ENCODE measurements at regions not wholly inside any gene's neighbourhood (a gene's known extent, or its start where the extent isn't known, plus 50 kb on each side); places are given as distances from the start of the nearest gene placed in this dataset.

GRCh38 chr3:102608875-102609274 is 174.1 kb downstream of the ZPLD1 start:
- CTCF ChIA-PET, result no interaction called here
- Mint-ChIP-seq H3K36me3 (ENCODE audit: low read depth) (no peaks in the 10 kb centered on the region), H3K27me3 (peaks cover 2% of the 10 kb centered on the region), H3K9me3 (ENCODE audit: low read depth) (no peaks in the 10 kb centered on the region), H3K27ac (no peak overlapping the region), H3K4me1 (no peaks in the 10 kb centered on the region), H3K4me3 (no peak overlapping the region)
- POLR2A ChIA-PET, result no interaction called here
- ATAC-seq, result no peak
- no peak for DNase-seq
- intact Hi-C loops (cut with DNase I, micrococcal nuclease), result no loop called here

- H3K36me3 Mint-ChIP-seq (ENCODE audit: low read depth), result no peaks in the 10 kb centered on the region
- intact Hi-C loops (cut with DNase I, micrococcal nuclease), result no loop called here
- H3K4me3 Mint-ChIP-seq, result no peak overlapping the region
- no peak for ATAC-seq
- no peak for DNase-seq
- CTCF ChIA-PET, result no interaction called here
- no peak overlapping the region for H3K27ac Mint-ChIP-seq
- H3K9me3 Mint-ChIP-seq (ENCODE audit: low read depth), result no peaks in the 10 kb centered on the region
- H3K4me1 Mint-ChIP-seq, result no peaks in the 10 kb centered on the region
- no peaks in the 10 kb centered on the region for H3K27me3 Mint-ChIP-seq
- POLR2A ChIA-PET, result no interaction called here
Observed at GRCh38 chr3:102614021-102614569, 179.3 kb downstream of the ZPLD1 start.

- DNase-seq (no peak), ATAC-seq (no peak)
- Mint-ChIP-seq H3K36me3 (ENCODE audit: low read depth) (no peaks in the 10 kb centered on the region), H3K27me3 (no peaks in the 10 kb centered on the region), H3K27ac (no peak overlapping the region), H3K9me3 (ENCODE audit: low read depth) (no peaks in the 10 kb centered on the region), H3K4me3 (no peak overlapping the region), H3K4me1 (no peaks in the 10 kb centered on the region)
- intact Hi-C loops (cut with DNase I, micrococcal nuclease), result no loop called here
- POLR2A ChIA-PET, result no interaction called here
- CTCF ChIA-PET, result no interaction called here
Observed at GRCh38 chr3:102614585-102614984, 179.8 kb downstream of the ZPLD1 start.

GRCh38 chr3:102617381-102617780 is 182.6 kb downstream of the ZPLD1 start:
- DNase-seq (no peak), ATAC-seq (no peak)
- intact Hi-C loops (cut with DNase I, micrococcal nuclease), result no loop called here
- Mint-ChIP-seq H3K4me3 (no peak overlapping the region), H3K36me3 (ENCODE audit: low read depth) (no peaks in the 10 kb centered on the region), H3K27me3 (no peaks in the 10 kb centered on the region), H3K4me1 (no peaks in the 10 kb centered on the region), H3K27ac (no peak overlapping the region), H3K9me3 (ENCODE audit: low read depth) (no peaks in the 10 kb centered on the region)
- ChIA-PET CTCF (no interaction called here), POLR2A (no interaction called here)

- Mint-ChIP-seq H3K4me3 (no peak overlapping the region), H3K4me1 (no peaks in the 10 kb centered on the region), H3K27ac (no peak overlapping the region), H3K27me3 (no peaks in the 10 kb centered on the region), H3K36me3 (ENCODE audit: low read depth) (no peaks in the 10 kb centered on the region), H3K9me3 (ENCODE audit: low read depth) (no peaks in the 10 kb centered on the region)
- intact Hi-C loops (cut with DNase I, micrococcal nuclease), result no loop called here
- POLR2A ChIA-PET, result no interaction called here
- ATAC-seq (no peak), DNase-seq (no peak)
- CTCF ChIA-PET, result no interaction called here
Observed at GRCh38 chr3:102619361-102619760, 184.5 kb downstream of the ZPLD1 start.

- Mint-ChIP-seq H3K27ac (no peak overlapping the region), H3K27me3 (no peaks in the 10 kb centered on the region), H3K4me3 (no peak overlapping the region), H3K9me3 (ENCODE audit: low read depth) (no peaks in the 10 kb centered on the region), H3K36me3 (ENCODE audit: low read depth) (no peaks in the 10 kb centered on the region), H3K4me1 (no peaks in the 10 kb centered on the region)
- intact Hi-C loops (cut with DNase I, micrococcal nuclease), result no loop called here
- ChIA-PET POLR2A (no interaction called here), CTCF (no interaction called here)
- DNase-seq, result no peak
- ATAC-seq, result no peak
Observed at GRCh38 chr3:102629943-102630342, 195.1 kb downstream of the ZPLD1 start.

GRCh38 chr3:102630531-102630930 is 195.7 kb downstream of the ZPLD1 start:
- Mint-ChIP-seq H3K27ac (no peak overlapping the region), H3K4me3 (no peak overlapping the region), H3K9me3 (ENCODE audit: low read depth) (no peaks in the 10 kb centered on the region), H3K4me1 (no peaks in the 10 kb centered on the region), H3K27me3 (no peaks in the 10 kb centered on the region), H3K36me3 (ENCODE audit: low read depth) (no peaks in the 10 kb centered on the region)
- intact Hi-C loops (cut with DNase I, micrococcal nuclease), result no loop called here
- ChIA-PET CTCF (no interaction called here), POLR2A (no interaction called here)
- ATAC-seq, result no peak
- DNase-seq, result no peak

GRCh38 chr3:102643546-102643945 is 208.7 kb downstream of the ZPLD1 start:
- ChIA-PET POLR2A (no interaction called here), CTCF (no interaction called here)
- Mint-ChIP-seq H3K27me3 (peaks cover 3% of the 10 kb centered on the region), H3K36me3 (ENCODE audit: low read depth) (no peaks in the 10 kb centered on the region), H3K4me3 (no peak overlapping the region), H3K4me1 (no peaks in the 10 kb centered on the region), H3K9me3 (ENCODE audit: low read depth) (no peaks in the 10 kb centered on the region), H3K27ac (no peak overlapping the region)
- no peak for ATAC-seq
- intact Hi-C loops (cut with DNase I, micrococcal nuclease), result no loop called here
- no peak for DNase-seq

- H3K36me3 Mint-ChIP-seq (ENCODE audit: low read depth), result no peaks in the 10 kb centered on the region
- intact Hi-C loops (cut with DNase I, micrococcal nuclease), result no loop called here
- CTCF ChIA-PET, result no interaction called here
- ATAC-seq, result no peak
- H3K27me3 Mint-ChIP-seq, result peaks cover 5% of the 10 kb centered on the region
- H3K27ac Mint-ChIP-seq, result no peak overlapping the region
- DNase-seq, result no peak
- H3K9me3 Mint-ChIP-seq (ENCODE audit: low read depth), result no peaks in the 10 kb centered on the region
- no peak overlapping the region for H3K4me3 Mint-ChIP-seq
- POLR2A ChIA-PET, result no interaction called here
- no peaks in the 10 kb centered on the region for H3K4me1 Mint-ChIP-seq
Observed at GRCh38 chr3:102646557-102646956, 211.7 kb downstream of the ZPLD1 start.

- ChIA-PET POLR2A (no interaction called here), CTCF (interaction anchor here (0.9 to 2.2 kb wide), 2 partner anchors 10 to 13 kb away, joined by 3 to 6 read pairs; no protein-coding TSS in a partner anchor)
- H3K4me1 Mint-ChIP-seq, result no peaks in the 10 kb centered on the region
- no peak overlapping the region for H3K27ac Mint-ChIP-seq
- ATAC-seq (no peak), DNase-seq (no peak)
- no peaks in the 10 kb centered on the region for H3K36me3 Mint-ChIP-seq (ENCODE audit: low read depth)
- H3K27me3 Mint-ChIP-seq, result peaks cover 9% of the 10 kb centered on the region
- no peaks in the 10 kb centered on the region for H3K9me3 Mint-ChIP-seq (ENCODE audit: low read depth)
- H3K4me3 Mint-ChIP-seq, result no peak overlapping the region
- intact Hi-C loops (cut with DNase I, micrococcal nuclease), result no loop called here
Observed at GRCh38 chr3:102660653-102661052, 225.8 kb downstream of the ZPLD1 start.

- Mint-ChIP-seq H3K4me3 (no peak overlapping the region), H3K4me1 (no peaks in the 10 kb centered on the region), H3K27ac (no peak overlapping the region), H3K36me3 (ENCODE audit: low read depth) (no peaks in the 10 kb centered on the region), H3K27me3 (peaks cover 9% of the 10 kb centered on the region), H3K9me3 (ENCODE audit: low read depth) (no peaks in the 10 kb centered on the region)
- ChIA-PET POLR2A (interaction anchor here (0.7 kb wide), 1 partner anchor 13 kb away, joined by 3 read pairs; no protein-coding TSS in a partner anchor), CTCF (interaction anchor here (2.2 kb wide), 1 partner anchor 9 kb away, joined by 6 read pairs; no protein-coding TSS in a partner anchor)
- ATAC-seq (no peak), DNase-seq (no peak)
- intact Hi-C loops (cut with DNase I, micrococcal nuclease), result no loop called here
Observed at GRCh38 chr3:102661707-102662497, 227.1 kb downstream of the ZPLD1 start.

GRCh38 chr3:102662498-102662772 is 227.6 kb downstream of the ZPLD1 start:
- Mint-ChIP-seq H3K36me3 (ENCODE audit: low read depth) (no peaks in the 10 kb centered on the region), H3K27me3 (peaks cover 13% of the 10 kb centered on the region), H3K9me3 (ENCODE audit: low read depth) (no peaks in the 10 kb centered on the region), H3K4me1 (no peaks in the 10 kb centered on the region), H3K27ac (no peak overlapping the region), H3K4me3 (no peak overlapping the region)
- intact Hi-C loops (cut with DNase I, micrococcal nuclease), result no loop called here
- no peak for DNase-seq
- no peak for ATAC-seq
- ChIA-PET CTCF (no interaction called here), POLR2A (no interaction called here)
